GM12878 (cell line): ENCODE measurements at regions not wholly inside any gene's neighbourhood (a gene's known extent, or its start where the extent isn't known, plus 50 kb on each side); places are given as distances from the start of the nearest gene placed in this dataset.

Experiments
- CTCF ChIP-seq, 3 experiments: IDR thresholded peaks in 2 of 3; conservative IDR thresholded peaks in 1 of 3; 2 replicates each; pipeline ENCODE4 v1.5.1; 2011; ENCODE audit warnings: low read depth in 3 of 3, low read length in 3 of 3, mild to moderate bottlenecking in 3 of 3, control low read depth in 2 of 3, moderate library complexity in 2 of 3, inconsistent platforms in 1 of 3, mixed read lengths in 1 of 3; ENCODE audit not compliant: control insufficient read depth in 2 of 3, insufficient read depth in 1 of 3; ENCODE audit errors: extremely low read depth in 1 of 3
- MAX ChIP-seq: IDR thresholded peaks from 2 replicates; pipeline ENCODE4 v1.6.1; 2012; ENCODE audit warnings: low read depth, low read length, improper control_type of control experiment

GRCh38 chr4:34721835-34722234 is 1522.5 kb downstream of the ARAP2 start:
- TF ChIP-seq MAX, result no peak
- no peak for TF ChIP-seq CTCF (IDR thresholded peaks at IDR 0.05 in 2 of 3, conservative IDR thresholded peaks at IDR 0.05 in 1 of 3; ENCODE audit: control insufficient read depth in 2 of 3, extremely low read depth in 1 of 3, insufficient read depth in 1 of 3, low read depth in 3 of 3, low read length in 3 of 3)
